H1 (cell line): ENCODE measurements at regions not wholly inside any gene's neighbourhood (a gene's known extent, or its start where the extent isn't known, plus 50 kb on each side); places are given as distances from the start of the nearest gene placed in this dataset.

Experiments used
- CTCF ChIA-PET: fragments of 300-600 bp; sonication (Branson Sonifier 250); formaldehyde crosslinking; loops from one replicate; lab custom pipeline; 2021; ENCODE audit not compliant: partially characterized antibody; lab: Charles Lee
- POLR2A ChIA-PET: fragments of 300-600 bp; sonication (Branson Sonifier 250); formaldehyde crosslinking; loops from one replicate; lab custom pipeline; 2021; ENCODE audit warnings: inconsistent platforms; ENCODE audit not compliant: partially characterized antibody; lab: Charles Lee
- DNase-seq, 2 experiments: peaks; one replicate each; pipeline versions ENCODE4 v3.0.0 to v3.0.0-alpha.2; 2010 to 2022; ENCODE audit warnings: low spot score in 2 of 2, low read depth in 1 of 2, mixed read lengths in 1 of 2
- FAIRE-seq: peaks from 2 replicates; lab custom pipeline; 2011; peaks lifted over from hg19 to GRCh38; lab: Jason Lieb, UNC
- H2AFZ ChIP-seq: 2 replicates; pipeline ENCODE4 v1.8.1; 2012; ENCODE audit warnings: low read length, inconsistent platforms
- H2AK5ac ChIP-seq: 2 replicates; pipeline ENCODE4 v1.6.1; 2013; ENCODE audit warnings: low read depth, low read length
- H2BK120ac ChIP-seq: replicated peaks from 2 replicates; pipeline ENCODE3; 2013; ENCODE audit warnings: low read depth, low read length, inconsistent platforms
- H2BK12ac ChIP-seq: 2 replicates; pipeline ENCODE4 v1.6.1; 2013; ENCODE audit warnings: low read depth, low read length
- H2BK15ac ChIP-seq: 2 replicates; pipeline ENCODE4 v1.6.1; 2013; ENCODE audit warnings: low read length
- H2BK20ac ChIP-seq: 2 replicates; pipeline ENCODE4 v1.6.1; 2013; ENCODE audit warnings: low read length
- H2BK5ac ChIP-seq: 2 replicates; pipeline ENCODE4 v1.6.1; 2013; ENCODE audit warnings: low read depth, low read length
- H3K14ac ChIP-seq: 2 replicates; pipeline ENCODE4 v1.6.1; 2013; ENCODE audit warnings: inconsistent platforms; ENCODE audit not compliant: insufficient read length
- H3K18ac ChIP-seq: 2 replicates; pipeline ENCODE4 v1.6.1; 2013; ENCODE audit warnings: low read length; ENCODE audit errors: extremely low read depth
- H3K23ac ChIP-seq: 2 replicates; pipeline ENCODE4 v1.6.1; 2013; ENCODE audit warnings: inconsistent platforms; ENCODE audit not compliant: insufficient read length
- H3K23me2 ChIP-seq: 2 replicates; pipeline ENCODE4 v1.6.1; 2013; ENCODE audit warnings: low read depth, low read length
- H3K27ac ChIP-seq: 2 replicates; pipeline ENCODE4 v1.6.1; 2011; ENCODE audit warnings: low read depth, low read length, inconsistent platforms
- H3K27me3 ChIP-seq, 4 experiments: replicated peaks in 1 of 4; 1 replicate in 1 of 4; 2 replicates in 3 of 4; pipeline versions ENCODE4 v1.6.1 to v1.8.1; 2011 to 2013; ENCODE audit warnings: low read length in 3 of 4, mild to moderate bottlenecking in 3 of 4, inconsistent platforms in 2 of 4, mixed read lengths in 2 of 4, moderate library complexity in 1 of 4; ENCODE audit not compliant: control insufficient read depth in 3 of 4, insufficient read depth in 3 of 4; ENCODE audit errors: extremely low read depth in 1 of 4
- H3K36me3 ChIP-seq, 4 experiments: 2 replicates each; pipeline versions ENCODE4 v1.6.1 to v1.8.1; 2011 to 2013; ENCODE audit warnings: mild to moderate bottlenecking in 4 of 4, low read length in 3 of 4, moderate library complexity in 2 of 4, control low read depth in 1 of 4, inconsistent platforms in 1 of 4; ENCODE audit not compliant: insufficient read depth in 4 of 4, control insufficient read depth in 2 of 4
- H3K4ac ChIP-seq: replicated peaks from 2 replicates; pipeline ENCODE3; 2013; ENCODE audit warnings: low read length, low read depth, mixed read lengths, inconsistent platforms; ENCODE audit not compliant: insufficient read length
- H3K4me1 ChIP-seq, 4 experiments: replicated peaks in 1 of 4; 1 replicate in 1 of 4; 2 replicates in 3 of 4; pipeline versions ENCODE4 v1.6.1 to v1.8.1; 2011 to 2013; ENCODE audit warnings: low read length in 3 of 4, inconsistent platforms in 2 of 4, mixed read lengths in 1 of 4; ENCODE audit not compliant: insufficient read depth in 4 of 4, control insufficient read depth in 3 of 4
- H3K4me2 ChIP-seq, 2 experiments: 2 replicates each; pipeline versions ENCODE4 v1.6.1 to v1.8.1; 2011 to 2013; ENCODE audit warnings: low read depth in 2 of 2, low read length in 2 of 2, control low read depth in 1 of 2, inconsistent platforms in 1 of 2, mild to moderate bottlenecking in 1 of 2; ENCODE audit not compliant: insufficient read depth in 1 of 2
- H3K4me3 ChIP-seq, 4 experiments: fragments of 200-600, 300-600 bp in 1 of 4; sonication (generic), shearing (Covaris generic), sonication (Bioruptor Twin) in 1 of 4; 2 replicates each; pipeline versions ENCODE4 v1.5.1 to v1.8.1; 2011 to 2016; ENCODE audit warnings: low read length in 4 of 4, low read depth in 3 of 4, control low read depth in 2 of 4, inconsistent platforms in 2 of 4, mild to moderate bottlenecking in 2 of 4, mixed read lengths in 1 of 4, moderate library complexity in 1 of 4; ENCODE audit not compliant: insufficient read depth in 2 of 4; ENCODE audit errors: extremely low read depth in 1 of 4
- H3K56ac ChIP-seq: replicated peaks from 2 replicates; pipeline ENCODE3; 2013; ENCODE audit warnings: low read depth, mild to moderate bottlenecking, mixed read lengths, low read length, inconsistent platforms; ENCODE audit not compliant: insufficient read length
- H3K79me1 ChIP-seq: 2 replicates; pipeline ENCODE4 v1.6.1; 2013; ENCODE audit warnings: low read depth, low read length, control low read depth
- H3K79me2 ChIP-seq, 2 experiments: 2 replicates each; pipeline versions ENCODE4 v1.6.1 to v1.8.1; 2012 to 2013; ENCODE audit warnings: low read length in 2 of 2, mild to moderate bottlenecking in 2 of 2, inconsistent platforms in 1 of 2; ENCODE audit not compliant: insufficient read depth in 2 of 2, control insufficient read depth in 1 of 2
- H3K9ac ChIP-seq, 4 experiments: replicated peaks in 1 of 4; 1 replicate in 1 of 4; 2 replicates in 3 of 4; pipeline versions ENCODE4 v1.6.1 to v1.8.1; 2011 to 2013; ENCODE audit warnings: low read depth in 3 of 4, low read length in 3 of 4, control low read depth in 2 of 4, mild to moderate bottlenecking in 2 of 4, moderate library complexity in 2 of 4, inconsistent platforms in 1 of 4; ENCODE audit errors: extremely low read depth in 1 of 4
- H3K9me3 ChIP-seq, 2 experiments: 2 replicates each; pipeline versions ENCODE4 v1.6.1 to v1.8.1; 2012 to 2013; ENCODE audit warnings: mild to moderate bottlenecking in 2 of 2, moderate library complexity in 2 of 2, control low read depth in 1 of 2, inconsistent platforms in 1 of 2, low read depth in 1 of 2, low read length in 1 of 2, mixed read lengths in 1 of 2; ENCODE audit not compliant: insufficient read depth in 2 of 2
- H4K20me1 ChIP-seq, 2 experiments: replicated peaks in 1 of 2; 2 replicates each; pipeline versions ENCODE3 to v1.8.1; 2011 to 2013; ENCODE audit warnings: inconsistent platforms in 2 of 2, low read length in 2 of 2, mild to moderate bottlenecking in 1 of 2; ENCODE audit not compliant: insufficient read depth in 2 of 2, control insufficient read depth in 1 of 2
- H4K5ac ChIP-seq: 2 replicates; pipeline ENCODE4 v1.6.1; 2013; ENCODE audit warnings: low read length, low read depth, mixed read lengths, inconsistent platforms; ENCODE audit not compliant: insufficient read length
- H4K8ac ChIP-seq: 2 replicates; pipeline ENCODE4 v1.8.0; 2013; ENCODE audit warnings: mild to moderate bottlenecking, moderate library complexity, low read length, inconsistent platforms; ENCODE audit not compliant: insufficient read depth; ENCODE audit errors: extremely low read depth
- H4K91ac ChIP-seq: replicated peaks from 2 replicates; pipeline ENCODE3; 2013; ENCODE audit warnings: low read length, mixed read lengths, inconsistent platforms; ENCODE audit not compliant: insufficient read length
- BCL11A ChIP-seq, 2 experiments: IDR thresholded peaks; one replicate each; pipeline ENCODE4 v1.6.1; 2011; ENCODE audit warnings: low read depth in 2 of 2, low read length in 2 of 2, mild to moderate bottlenecking in 2 of 2
- HDAC2 ChIP-seq, 2 experiments: fragments of 300-600 bp in 1 of 2; sonication (generic) in 1 of 2; IDR thresholded peaks; 2 replicates each; pipeline ENCODE4 v1.6.1; 2011 to 2012; ENCODE audit warnings: low read depth in 2 of 2, low read length in 2 of 2, mild to moderate bottlenecking in 2 of 2, moderate library complexity in 2 of 2, borderline replicate concordance in 1 of 2, inconsistent platforms in 1 of 2
- HDAC6 ChIP-seq: IDR thresholded peaks from one replicate; pipeline ENCODE4 v1.7.1; 2012; ENCODE audit warnings: low read depth, mild to moderate bottlenecking, inconsistent platforms, low read length, moderate library complexity
- NRF1 ChIP-seq: IDR thresholded peaks from 2 replicates; pipeline ENCODE4 v1.6.1; 2011; ENCODE audit warnings: mild to moderate bottlenecking, low read depth, low read length, improper control_type of control experiment
- RAD21 ChIP-seq, 2 experiments: IDR thresholded peaks in 1 of 2; conservative IDR thresholded peaks in 1 of 2; 2 replicates each; pipeline ENCODE4 v1.6.1; 2011; ENCODE audit warnings: low read depth in 2 of 2, low read length in 2 of 2, improper control_type of control experiment in 1 of 2, inconsistent platforms in 1 of 2, mild to moderate bottlenecking in 1 of 2, moderate library complexity in 1 of 2
- RFX5 ChIP-seq: IDR thresholded peaks from 2 replicates; pipeline ENCODE4 v1.6.1; 2011; ENCODE audit warnings: low read depth, low read length, improper control_type of control experiment, borderline replicate concordance
- RNF2 ChIP-seq: fragments of 200-900, 300-1000 bp; sonication (generic); IDR thresholded peaks from 2 replicates; pipeline ENCODE4 v1.7.1; 2016; ENCODE audit warnings: borderline replicate concordance, low read depth, mild to moderate bottlenecking, antibody characterized with exemption, low read length; ENCODE audit not compliant: poor library complexity, severe bottlenecking; ENCODE audit errors: missing control alignments
- RXRA ChIP-seq: IDR thresholded peaks from 2 replicates; pipeline ENCODE4 v1.6.1; 2011; ENCODE audit warnings: low read depth, mild to moderate bottlenecking, low read length, moderate library complexity; ENCODE audit not compliant: insufficient read depth
- SAP30 ChIP-seq: fragments of 300-600 bp; sonication (generic); IDR thresholded peaks from 2 replicates; pipeline ENCODE4 v1.7.1; 2012; ENCODE audit warnings: low read length, moderate library complexity, mild to moderate bottlenecking, inconsistent platforms; ENCODE audit not compliant: insufficient read depth, insufficient replicate concordance
- SIRT6 ChIP-seq: IDR thresholded peaks from one replicate; pipeline ENCODE4 v1.7.1; 2012; ENCODE audit warnings: low read length, inconsistent platforms
- TBP ChIP-seq: IDR thresholded peaks from 2 replicates; pipeline ENCODE4 v1.6.1; 2011; ENCODE audit warnings: low read depth, low read length, improper control_type of control experiment
- TEAD4 ChIP-seq: IDR thresholded peaks from 2 replicates; pipeline ENCODE4 v1.6.1; 2012; ENCODE audit warnings: low read depth, low read length, inconsistent platforms, mixed read lengths
- WGBS, 2 experiments: shearing (Covaris generic) in 1 of 2; methylation state at CpG; one replicate each; pipeline versions ENCODE4 v1.1.6 to v1.1.7; 2013 to 2015; ENCODE audit warnings: low lambda C conversion rate in 2 of 2, mixed read lengths in 2 of 2, inconsistent platforms in 1 of 2, low coverage in 1 of 2, missing lambda C conversion rate in 1 of 2; ENCODE audit not compliant: insufficient replicate concordance in 2 of 2, insufficient coverage in 1 of 2, insufficient read length in 1 of 2; ENCODE audit errors: extremely low coverage in 1 of 2, missing lambda C conversion rate in 1 of 2; 5-methylcytosine and 5-hydroxymethylcytosine counted together

DNA sequence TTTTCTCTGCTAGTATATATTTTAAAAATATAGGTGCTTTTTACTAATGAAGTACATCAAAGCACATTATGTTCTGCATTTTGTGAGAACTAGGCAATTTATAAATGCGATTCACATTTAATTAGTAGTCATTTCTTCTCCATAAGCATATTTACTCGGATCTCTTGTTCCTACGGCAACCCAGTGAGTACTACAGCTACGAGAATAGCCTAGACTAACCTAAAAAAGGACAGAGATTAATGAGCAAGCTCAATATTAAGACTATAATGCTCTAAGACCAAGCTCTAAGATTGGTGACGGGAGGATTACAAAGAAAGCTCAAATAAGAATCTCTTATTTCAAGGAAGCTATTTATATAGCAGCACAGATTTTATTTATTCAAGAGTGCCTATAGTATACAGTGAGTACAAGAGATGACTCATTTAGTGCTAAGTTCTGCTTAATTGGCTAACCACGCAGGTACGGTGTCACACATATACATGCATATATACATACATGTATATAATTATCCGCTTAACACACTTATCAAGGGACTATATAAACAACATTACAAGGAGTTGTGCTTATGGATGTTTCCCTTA, 364.7 kb downstream of the GPD2 start:
- POLR2A ChIA-PET: interaction anchor here (0.7 to 0.8 kb wide), 2 partner anchors 169 to 365 kb away, joined by 3 read pairs; partner anchors contain the start of gene GPD2
- no peak overlapping the region for H3K4me3 ChIP-seq
- FAIRE-seq: no peak
- TF ChIP-seq RNF2 (no peak), BCL11A (IDR thresholded peaks at IDR 0.05; ENCODE audit: low read depth in 2 of 2, low read length in 2 of 2) (no peak), HDAC2 (IDR thresholded peaks at IDR 0.05; ENCODE audit: borderline replicate concordance in 1 of 2, low read depth in 2 of 2, low read length in 2 of 2) (no peak), SIRT6 (no peak), TBP (no peak), NRF1 (no peak), RXRA (no peak), SAP30 (no peak), TEAD4 (no peak), HDAC6 (no peak), RAD21 (IDR thresholded peaks at IDR 0.05 in 1 of 2, conservative IDR thresholded peaks at IDR 0.05 in 1 of 2; ENCODE audit: low read depth in 2 of 2, low read length in 2 of 2) (no peak), RFX5 (no peak)

More for the DNA sequence above, 364.7 kb downstream of the GPD2 start:
- no peak overlapping the region for H3K4ac ChIP-seq
- H2BK15ac ChIP-seq: no peak overlapping the region
- no peak overlapping the region for H2BK12ac ChIP-seq
- no peak overlapping the region for H2AK5ac ChIP-seq
- no peaks in the 10 kb centered on the region for H3K27me3 ChIP-seq
- H3K27ac ChIP-seq: no peak overlapping the region
- H3K79me2 ChIP-seq: no peaks in the 10 kb centered on the region
- H2BK5ac ChIP-seq: no peak overlapping the region
- H3K79me1 ChIP-seq: no peaks in the 10 kb centered on the region
- H4K5ac ChIP-seq: no peak overlapping the region
- no peak overlapping the region for H3K9ac ChIP-seq
- no peak overlapping the region for H3K56ac ChIP-seq
- no peak overlapping the region for H3K18ac ChIP-seq
- DNase-seq: no peak
- H3K4me1 ChIP-seq: peaks cover 0 to 21% (median 4%) of the 10 kb centered on the region in 4 experiments; a peak in 5 of 7 replicates
- no peak overlapping the region for H4K8ac ChIP-seq
- H3K4me2 ChIP-seq: peak overlapping the region in 1 of 2 experiments; percentile 52; a peak in 1 of 4 replicates
- WGBS, 2 experiments: 84% methylated on average over 8 of the region's 8 CpGs; no CpG with 5 or more reads in 1 of the 2 experiments
- H4K20me1 ChIP-seq: no peaks in the 10 kb centered on the region
- no peaks in the 10 kb centered on the region for H3K9me3 ChIP-seq
- no peak overlapping the region for H2AFZ ChIP-seq
- CTCF ChIA-PET: interaction anchor here (0.7 to 1.3 kb wide), 2 partner anchors 118 to 176 kb away, joined by 3 to 4 read pairs; no protein-coding TSS in a partner anchor
- no peaks in the 10 kb centered on the region for H3K23me2 ChIP-seq
- no peak overlapping the region for H2BK20ac ChIP-seq
- H4K91ac ChIP-seq: no peak overlapping the region
- H2BK120ac ChIP-seq: no peak overlapping the region
- no peak overlapping the region for H3K14ac ChIP-seq
- H3K36me3 ChIP-seq: no peaks in the 10 kb centered on the region
- no peak overlapping the region for H3K23ac ChIP-seq
